ENCODE measurements at regions not wholly inside any gene's neighbourhood (a gene's known extent, or its start where the extent isn't known, plus 50 kb on each side); places are given as distances from the start of the nearest gene placed in this dataset.

DNA sequence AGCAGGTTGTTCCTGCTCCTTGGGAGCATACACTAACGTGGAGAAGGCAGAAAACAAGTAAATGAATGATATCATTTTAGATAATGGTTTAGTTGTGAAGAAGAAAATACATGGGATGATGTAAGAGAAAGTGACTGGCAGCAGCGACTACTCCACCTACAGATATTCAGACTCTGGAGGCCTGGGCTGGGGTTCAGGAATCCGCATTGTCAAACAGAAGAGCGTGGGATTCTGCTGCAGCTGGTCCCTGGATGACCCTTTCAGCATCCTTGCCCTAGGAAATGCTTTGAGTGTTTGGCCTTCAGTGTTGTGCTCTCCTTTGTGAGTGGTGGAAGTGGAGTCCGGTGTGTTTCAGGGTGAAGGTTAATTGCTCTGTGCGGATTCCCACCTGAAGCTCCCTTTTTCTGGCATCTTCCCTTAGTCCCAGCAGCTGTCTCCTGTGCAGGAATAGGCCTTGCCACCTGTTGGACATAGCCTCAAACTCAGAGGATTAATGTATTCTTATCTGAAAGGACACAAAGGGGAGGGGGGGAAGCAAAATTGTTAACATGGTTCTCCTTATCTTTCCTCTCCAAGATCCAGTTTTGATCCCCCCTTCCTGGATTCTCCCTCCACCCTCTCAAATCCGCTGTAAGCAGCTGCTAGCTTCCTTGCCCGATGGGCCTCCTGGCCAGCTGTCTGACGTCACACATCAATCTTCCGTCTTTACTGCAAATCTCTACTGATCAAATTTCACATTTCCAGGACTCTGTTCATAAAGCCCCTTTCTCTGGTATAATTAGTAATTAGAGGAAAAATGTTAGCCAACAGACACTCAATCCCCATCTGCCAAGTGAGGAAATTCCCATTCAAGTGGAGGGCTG, 68.3 kb upstream of the SPAG17 start:
- CTCF ChIA-PET: no interaction called here
- BruUV-seq (replicated peaks): no TSS peak

DNA sequence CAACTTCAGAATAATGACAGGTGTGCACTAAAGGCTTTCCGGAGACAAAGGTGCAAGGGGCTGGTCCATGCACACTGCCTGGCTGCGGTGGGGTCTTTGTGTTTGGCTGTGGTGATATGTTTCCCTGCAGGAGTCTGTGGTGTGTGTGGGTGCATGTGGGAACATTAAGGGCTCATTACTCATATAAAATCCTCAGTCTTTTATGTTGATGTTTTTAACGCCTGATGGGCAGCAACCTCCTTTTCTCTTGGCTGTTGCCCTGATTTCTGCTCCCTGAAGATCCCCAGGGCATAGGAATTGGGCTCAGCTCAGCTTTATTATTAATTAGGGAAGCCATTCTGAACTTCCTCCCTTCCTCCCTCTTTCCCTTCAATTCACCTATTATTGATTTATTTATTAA, 67.6 kb upstream of the SPAG17 start:
- CTCF ChIA-PET: no interaction called here
- Histone ChIP-seq H3K27ac (no peak overlapping the region), H3K4me1 (replicated peaks; ENCODE audit: insufficient read depth) (no peaks in the 10 kb centered on the region), H3F3A (ENCODE audit: insufficient read depth, low read depth) (no peaks in the 10 kb centered on the region), H3K4me3 (no peak overlapping the region), H3K9me2 (ENCODE audit: insufficient read depth) (no peaks in the 10 kb centered on the region), H3K4me2 (no peak overlapping the region), H4K20me1 (ENCODE audit: insufficient read depth) (no peaks in the 10 kb centered on the region), H2AFZ (no peak overlapping the region), H3K79me2 (ENCODE audit: low read depth) (no peaks in the 10 kb centered on the region), H3K27me3 (ENCODE audit: insufficient read depth, low read depth) (no peaks in the 10 kb centered on the region), H3K36me3 (ENCODE audit: low read depth) (no peaks in the 10 kb centered on the region), H3K9me3 (ENCODE audit: insufficient read depth, low read depth) (no peaks in the 10 kb centered on the region)
- intact Hi-C loops (cut with micrococcal nuclease; ENCODE audit: unreplicated experiment): no loop called here
- BruUV-seq (replicated peaks): no TSS peak
- DNase-seq: no peak
- no peak for TF ChIP-seq EZH2 (IDR thresholded peaks at IDR 0.05; ENCODE audit: low read depth)
- TF ChIP-seq, protein P1, sequence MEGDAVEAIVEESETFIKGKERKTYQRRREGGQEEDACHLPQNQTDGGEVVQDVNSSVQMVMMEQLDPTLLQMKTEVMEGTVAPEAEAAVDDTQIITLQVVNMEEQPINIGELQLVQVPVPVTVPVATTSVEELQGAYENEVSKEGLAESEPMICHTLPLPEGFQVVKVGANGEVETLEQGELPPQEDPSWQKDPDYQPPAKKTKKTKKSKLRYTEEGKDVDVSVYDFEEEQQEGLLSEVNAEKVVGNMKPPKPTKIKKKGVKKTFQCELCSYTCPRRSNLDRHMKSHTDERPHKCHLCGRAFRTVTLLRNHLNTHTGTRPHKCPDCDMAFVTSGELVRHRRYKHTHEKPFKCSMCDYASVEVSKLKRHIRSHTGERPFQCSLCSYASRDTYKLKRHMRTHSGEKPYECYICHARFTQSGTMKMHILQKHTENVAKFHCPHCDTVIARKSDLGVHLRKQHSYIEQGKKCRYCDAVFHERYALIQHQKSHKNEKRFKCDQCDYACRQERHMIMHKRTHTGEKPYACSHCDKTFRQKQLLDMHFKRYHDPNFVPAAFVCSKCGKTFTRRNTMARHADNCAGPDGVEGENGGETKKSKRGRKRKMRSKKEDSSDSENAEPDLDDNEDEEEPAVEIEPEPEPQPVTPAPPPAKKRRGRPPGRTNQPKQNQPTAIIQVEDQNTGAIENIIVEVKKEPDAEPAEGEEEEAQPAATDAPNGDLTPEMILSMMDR (conservative IDR thresholded peaks at IDR 0.05): no peak
- POLR2A ChIA-PET (ENCODE audit: unreplicated experiment): no interaction called here

More for the DNA sequence above, 68.3 kb upstream of the SPAG17 start:
- no peak overlapping the region for H3K4me2 ChIP-seq
- no peaks in the 10 kb centered on the region for H3K9me2 ChIP-seq (ENCODE audit: insufficient read depth)
- H2AFZ ChIP-seq: no peak overlapping the region
- no peaks in the 10 kb centered on the region for H3F3A ChIP-seq (ENCODE audit: insufficient read depth, low read depth)
- POLR2A ChIA-PET (ENCODE audit: unreplicated experiment): no interaction called here
- H3K4me1 ChIP-seq (replicated peaks; ENCODE audit: insufficient read depth): no peaks in the 10 kb centered on the region
- no peaks in the 10 kb centered on the region for H3K36me3 ChIP-seq (ENCODE audit: low read depth)
- intact Hi-C loops (cut with micrococcal nuclease; ENCODE audit: unreplicated experiment): no loop called here
- H3K4me3 ChIP-seq: no peak overlapping the region
- no peaks in the 10 kb centered on the region for H3K9me3 ChIP-seq (ENCODE audit: insufficient read depth, low read depth)
- TF ChIP-seq, protein P1 (conservative IDR thresholded peaks at IDR 0.05): no peak
- no peak for TF ChIP-seq EZH2 (IDR thresholded peaks at IDR 0.05; ENCODE audit: low read depth)
- H3K27ac ChIP-seq: no peak overlapping the region
- no peaks in the 10 kb centered on the region for H4K20me1 ChIP-seq (ENCODE audit: insufficient read depth)
- no peaks in the 10 kb centered on the region for H3K27me3 ChIP-seq (ENCODE audit: insufficient read depth, low read depth)
- DNase-seq: no peak
- H3K79me2 ChIP-seq (ENCODE audit: low read depth): no peaks in the 10 kb centered on the region

DNA sequence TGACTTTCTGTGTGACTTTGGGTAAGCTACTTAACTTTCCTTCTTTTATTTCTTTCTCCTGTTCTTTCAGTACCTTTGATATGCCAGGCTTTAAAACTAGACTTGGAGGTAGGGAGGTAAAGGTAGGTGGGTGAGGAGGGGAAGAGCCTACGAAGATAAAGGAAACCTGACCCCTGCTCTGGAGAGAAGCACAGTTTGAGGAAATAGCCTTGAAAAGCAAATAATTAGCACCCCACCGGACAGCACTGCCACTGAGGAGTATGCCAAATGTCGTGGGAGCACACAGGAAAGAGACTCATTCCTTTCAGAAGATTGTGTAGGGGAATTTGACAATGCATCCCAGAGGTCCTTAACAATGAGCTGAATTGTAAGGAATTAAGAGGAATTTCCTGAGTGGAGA, 65.2 kb upstream of the SPAG17 start:
- POLR2A ChIA-PET (ENCODE audit: unreplicated experiment): no interaction called here
- Histone ChIP-seq H4K20me1 (ENCODE audit: insufficient read depth) (no peaks in the 10 kb centered on the region), H3K27me3 (ENCODE audit: insufficient read depth, low read depth) (0 out of 2 replicates have a peak, but pooled peaks cover 3% of the 10 kb centered on the region), H3K36me3 (ENCODE audit: low read depth) (no peaks in the 10 kb centered on the region), H3K79me2 (ENCODE audit: low read depth) (no peaks in the 10 kb centered on the region), H3K4me3 (no peak overlapping the region), H3K4me2 (no peak overlapping the region), H3K27ac (no peak overlapping the region), H3F3A (ENCODE audit: insufficient read depth, low read depth) (no peaks in the 10 kb centered on the region), H3K9me3 (ENCODE audit: insufficient read depth, low read depth) (no peaks in the 10 kb centered on the region), H2AFZ (no peak overlapping the region), H3K4me1 (replicated peaks; ENCODE audit: insufficient read depth) (no peaks in the 10 kb centered on the region), H3K9me2 (ENCODE audit: insufficient read depth) (no peaks in the 10 kb centered on the region)
- intact Hi-C loops (cut with micrococcal nuclease; ENCODE audit: unreplicated experiment): no loop called here
- DNase-seq: no peak
- CTCF ChIA-PET: no interaction called here
- BruUV-seq (replicated peaks): no TSS peak
- no peak for TF ChIP-seq EZH2 (IDR thresholded peaks at IDR 0.05; ENCODE audit: low read depth)
- TF ChIP-seq, protein P1 (conservative IDR thresholded peaks at IDR 0.05): no peak
